Activated CD4-positive, alpha-beta T cell treated with anti-CD3 and anti-CD28 coated beads for 48 hours (primary cell): ENCODE measurements at regions not wholly inside any gene's neighbourhood (a gene's known extent, or its start where the extent isn't known, plus 50 kb on each side); places are given as distances from the start of the nearest gene placed in this dataset.
"Not testable (repeated sequence)": the region's sequence is repeated elsewhere in the genome, so short reads cannot be mapped to it uniquely, and the experiment has no call there.

Source experiments
- DNase-seq: peaks from one replicate; pipeline ENCODE4 v3.0.0-alpha.2; 2020

- not testable (repeated sequence) for DNase-seq
Measured at GRCh38 chr1:144516172-144516571, 54.7 kb upstream of the NBPF15 start.

- DNase-seq = not testable (repeated sequence)
Measured at GRCh38 chr1:144516906-144517305, 55.4 kb upstream of the NBPF15 start.

- DNase-seq = not testable (repeated sequence)
Measured at GRCh38 chr1:144518439-144518838, 57.0 kb upstream of the NBPF15 start.

- not testable (repeated sequence) for DNase-seq
Measured at GRCh38 chr1:144519528-144520189, 58.2 kb upstream of the NBPF15 start.

GRCh38 chr1:144523661-144524407, 62.4 kb upstream of the NBPF15 start:
- peak; percentile 74 for DNase-seq

- DNase-seq = peak; percentile 16
Measured at GRCh38 chr1:144532156-144532607, 60.5 kb upstream of the PPIAL4F start.

GRCh38 chr1:144533480-144533879, 59.2 kb upstream of the PPIAL4F start:
- not testable (repeated sequence) for DNase-seq

GRCh38 chr1:144534286-144534685, 58.4 kb upstream of the PPIAL4F start:
- DNase-seq = not testable (repeated sequence)

GRCh38 chr1:144536677-144537076, 56.0 kb upstream of the PPIAL4F start:
- not testable (repeated sequence) for DNase-seq

- DNase-seq = not testable (repeated sequence)
Measured at GRCh38 chr1:144537234-144537633, 55.5 kb upstream of the PPIAL4F start.

- not testable (repeated sequence) for DNase-seq
Measured at GRCh38 chr1:144538736-144539135, 54.0 kb upstream of the PPIAL4F start.

GRCh38 chr1:144539191-144539960, 53.3 kb upstream of the PPIAL4F start:
- not testable (repeated sequence) for DNase-seq
